Fibroblast of mammary gland (primary cell): ENCODE measurements at regions not wholly inside any gene's neighbourhood (a gene's known extent, or its start where the extent isn't known, plus 50 kb on each side); places are given as distances from the start of the nearest gene placed in this dataset.

Source experiments
- DNase-seq: peaks from one replicate; pipeline ENCODE4 v3.0.0-alpha.2; 2010; ENCODE audit warnings: low read depth
- H3K4me3 ChIP-seq: 2 replicates; pipeline ENCODE4 v1.5.1; 2011; ENCODE audit warnings: low read depth, mild to moderate bottlenecking, low read length, moderate library complexity; ENCODE audit not compliant: control insufficient read depth
- CTCF ChIP-seq: conservative IDR thresholded peaks from 2 replicates; pipeline ENCODE4 v1.5.1; 2011; ENCODE audit warnings: low read depth, low read length, inconsistent platforms; ENCODE audit not compliant: control insufficient read depth, insufficient read depth

- DNase-seq: no peak
- H3K4me3 ChIP-seq: no peak overlapping the region
- no peak for TF ChIP-seq CTCF
Observed at GRCh38 chr3:22306454-22306853, 555.4 kb upstream of the ZNF385D start.

DNA sequence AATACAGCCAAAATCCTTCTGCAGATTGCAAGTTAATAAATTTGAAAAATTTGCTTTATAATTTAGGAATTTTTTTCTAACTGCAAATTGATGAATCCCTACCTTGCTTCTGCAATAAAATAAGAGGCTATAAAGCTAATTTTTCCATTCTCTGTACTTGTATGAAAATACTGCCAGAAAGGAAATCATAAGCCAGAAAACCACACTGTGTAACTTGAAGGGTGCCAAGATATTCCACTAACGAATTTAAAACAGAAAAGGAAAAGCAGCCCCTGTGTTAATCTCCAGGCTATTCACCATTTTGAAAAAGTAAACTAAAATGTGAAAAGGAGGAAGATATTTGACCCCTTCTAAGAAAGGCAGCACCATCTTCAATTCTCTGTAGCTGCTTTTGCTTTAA lies 557.9 kb upstream of the ZNF385D start:
- H3K4me3 ChIP-seq: no peak overlapping the region
- no peak for TF ChIP-seq CTCF

DNA sequence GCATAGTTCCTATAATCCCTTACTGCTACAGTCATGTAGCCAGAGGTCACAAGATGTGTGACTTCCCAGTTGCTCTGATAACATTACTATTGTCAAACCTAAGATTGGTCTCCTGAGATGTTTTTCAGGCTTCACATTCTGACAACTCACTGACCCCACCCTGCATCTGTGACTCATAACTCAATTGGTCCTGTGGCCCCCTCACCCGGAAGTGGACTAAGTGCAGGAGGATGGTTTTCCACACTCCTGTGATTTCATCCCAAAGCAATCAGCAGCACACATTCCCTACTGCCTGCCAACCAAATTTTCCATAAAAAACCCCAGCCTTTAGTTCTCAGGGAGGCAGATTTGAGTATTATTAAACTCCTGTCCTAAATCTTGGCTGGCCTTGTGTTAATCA lies 564.9 kb upstream of the ZNF385D start:
- TF ChIP-seq CTCF: no peak
- H3K4me3 ChIP-seq: no peak overlapping the region
- DNase-seq: peak; percentile 40

More for the DNA sequence above, 557.9 kb upstream of the ZNF385D start:
- DNase-seq: no peak

DNA sequence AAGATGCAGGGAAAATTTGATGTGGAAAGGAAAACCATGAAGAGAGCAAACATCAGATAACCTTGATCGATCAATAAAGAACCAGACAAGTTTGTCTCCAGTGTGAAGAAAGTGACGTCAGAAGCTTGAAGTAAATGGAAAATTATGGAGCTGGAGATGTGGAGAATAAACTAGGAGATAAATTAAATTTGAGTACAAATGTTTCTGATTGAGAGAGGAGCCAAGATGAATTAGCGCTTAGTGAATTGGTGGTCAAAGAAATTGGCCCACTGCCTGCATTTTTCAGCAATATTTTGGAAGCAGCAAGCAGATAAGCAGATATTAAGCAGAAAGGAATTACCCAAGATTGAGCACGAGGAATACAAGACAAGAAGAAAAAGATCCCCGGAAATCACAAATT lies 567.3 kb upstream of the ZNF385D start:
- H3K4me3 ChIP-seq: no peak overlapping the region
- peak; percentile 15 for DNase-seq
- no peak for TF ChIP-seq CTCF

- peak; percentile 21 for DNase-seq
- no peak overlapping the region for H3K4me3 ChIP-seq
- TF ChIP-seq CTCF: no peak
Observed at GRCh38 chr3:22319446-22319845, 568.4 kb upstream of the ZNF385D start.

GRCh38 chr3:22322861-22323260 lies 571.9 kb upstream of the ZNF385D start:
- DNase-seq: no peak
- TF ChIP-seq CTCF: no peak
- H3K4me3 ChIP-seq: no peak overlapping the region

GRCh38 chr3:22326305-22326704 lies 575.3 kb upstream of the ZNF385D start:
- no peak overlapping the region for H3K4me3 ChIP-seq
- TF ChIP-seq CTCF: no peak
- DNase-seq: no peak
